ENCODE measurements at regions not wholly inside any gene's neighbourhood (a gene's known extent, or its start where the extent isn't known, plus 50 kb on each side); places are given as distances from the start of the nearest gene placed in this dataset.

DNA sequence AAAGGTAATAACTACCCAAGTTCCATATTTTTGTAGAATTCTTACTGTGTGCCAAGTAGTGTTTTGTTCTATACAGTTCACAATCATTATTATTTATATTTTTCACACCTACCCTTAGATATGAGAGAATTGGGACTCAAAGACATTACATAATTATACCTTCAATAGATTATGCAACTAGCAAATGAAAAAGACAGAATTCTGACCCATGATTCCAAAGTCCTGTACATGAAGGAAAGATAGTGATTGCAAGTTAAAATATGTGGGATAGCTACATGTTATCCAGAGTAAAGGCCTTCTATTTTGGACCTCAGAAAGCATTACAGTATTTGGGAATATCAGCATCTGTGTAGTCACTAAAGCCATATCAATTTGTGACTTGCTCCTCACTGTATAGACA lies 581.0 kb downstream of the ELAVL2 start:
- TF ChIP-seq, protein P1, sequence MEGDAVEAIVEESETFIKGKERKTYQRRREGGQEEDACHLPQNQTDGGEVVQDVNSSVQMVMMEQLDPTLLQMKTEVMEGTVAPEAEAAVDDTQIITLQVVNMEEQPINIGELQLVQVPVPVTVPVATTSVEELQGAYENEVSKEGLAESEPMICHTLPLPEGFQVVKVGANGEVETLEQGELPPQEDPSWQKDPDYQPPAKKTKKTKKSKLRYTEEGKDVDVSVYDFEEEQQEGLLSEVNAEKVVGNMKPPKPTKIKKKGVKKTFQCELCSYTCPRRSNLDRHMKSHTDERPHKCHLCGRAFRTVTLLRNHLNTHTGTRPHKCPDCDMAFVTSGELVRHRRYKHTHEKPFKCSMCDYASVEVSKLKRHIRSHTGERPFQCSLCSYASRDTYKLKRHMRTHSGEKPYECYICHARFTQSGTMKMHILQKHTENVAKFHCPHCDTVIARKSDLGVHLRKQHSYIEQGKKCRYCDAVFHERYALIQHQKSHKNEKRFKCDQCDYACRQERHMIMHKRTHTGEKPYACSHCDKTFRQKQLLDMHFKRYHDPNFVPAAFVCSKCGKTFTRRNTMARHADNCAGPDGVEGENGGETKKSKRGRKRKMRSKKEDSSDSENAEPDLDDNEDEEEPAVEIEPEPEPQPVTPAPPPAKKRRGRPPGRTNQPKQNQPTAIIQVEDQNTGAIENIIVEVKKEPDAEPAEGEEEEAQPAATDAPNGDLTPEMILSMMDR (optimal IDR thresholded peaks at IDR 0.05 in 1 of 3, IDR thresholded peaks at IDR 0.05 in 1 of 3, conservative IDR thresholded peaks at IDR 0.05 in 1 of 3; ENCODE audit: extremely low read depth in 1 of 3, insufficient read depth in 2 of 3, low read length in 3 of 3): no peak
- no peak for TF ChIP-seq EZH2 (IDR thresholded peaks at IDR 0.05; ENCODE audit: low read length)
